GM18498 (cell line): ENCODE measurements at regions not wholly inside any gene's neighbourhood (a gene's known extent, or its start where the extent isn't known, plus 50 kb on each side); places are given as distances from the start of the nearest gene placed in this dataset.

Experiments
- ATAC-seq: cut with Tn5 transposase; IDR thresholded peaks from one replicate; pipeline ENCODE4 v1.9.1; 2021; ENCODE audit warnings: mild to moderate bottlenecking, moderate library complexity; ENCODE audit not compliant: unreplicated experiment

DNA sequence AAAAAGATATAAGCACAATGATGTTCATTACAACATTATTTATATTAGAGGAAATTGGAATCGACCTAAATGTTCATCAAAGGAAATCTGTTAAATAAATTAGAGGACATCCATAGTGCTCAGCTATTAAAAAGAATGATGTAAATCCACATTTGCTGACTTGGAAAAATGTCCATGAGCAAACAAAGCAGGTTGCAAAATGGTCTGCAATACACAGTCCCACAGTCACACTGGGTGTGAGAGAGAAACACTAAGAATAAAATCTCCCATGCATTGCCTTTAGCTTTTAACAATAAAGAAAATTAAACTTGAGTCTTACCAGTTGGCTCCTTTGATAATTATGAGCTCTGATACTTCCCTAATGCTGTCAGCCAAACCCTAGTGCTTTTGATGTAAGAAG is 811.1 kb upstream of the SALL3 start:
- no peak for ATAC-seq

- ATAC-seq, result no peak
Measured at GRCh38 chr18:78169174-78169864, 810.3 kb upstream of the SALL3 start.

- ATAC-seq, result no peak
Measured at GRCh38 chr18:78171954-78172353, 807.7 kb upstream of the SALL3 start.

GRCh38 chr18:78174737-78175136 is 804.9 kb upstream of the SALL3 start:
- ATAC-seq, result no peak

DNA sequence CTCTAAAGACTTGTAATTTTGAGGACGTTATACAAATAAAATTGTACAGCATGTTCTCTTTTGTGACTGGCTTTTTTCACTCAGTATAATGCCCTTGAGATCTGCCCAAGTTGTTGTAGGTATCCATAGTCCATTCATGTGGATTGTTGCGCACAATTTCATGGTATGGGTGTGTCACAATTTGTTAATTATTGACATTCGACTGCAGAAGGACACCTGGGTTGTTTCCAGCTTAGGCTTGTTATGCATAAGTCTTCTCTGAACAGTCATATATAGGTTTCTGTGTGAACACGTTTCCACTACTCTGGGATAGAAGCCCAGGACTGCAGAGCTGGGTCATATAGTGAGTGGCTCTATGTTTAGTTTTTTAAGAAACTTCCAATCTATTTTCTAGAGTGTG is 800.8 kb upstream of the SALL3 start:
- ATAC-seq, result no peak

DNA sequence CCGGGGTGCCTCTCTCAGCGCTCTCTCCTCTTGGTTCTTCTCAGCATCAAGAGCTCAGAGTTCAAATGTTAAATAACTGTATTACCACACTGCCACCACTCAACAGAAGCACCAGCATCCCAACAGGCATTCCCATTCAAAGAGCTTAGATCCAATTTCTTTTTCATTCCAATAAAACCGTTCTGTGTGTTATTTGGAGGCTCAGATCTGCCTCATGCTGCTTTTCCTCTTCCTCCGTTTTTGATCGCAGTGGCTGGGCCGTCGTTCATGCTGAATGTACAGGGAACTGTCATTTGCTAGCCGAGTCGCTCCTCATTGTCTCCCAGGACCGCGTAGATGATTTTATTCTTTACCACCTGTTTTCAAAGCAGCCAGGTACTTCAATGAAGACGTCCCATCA is 798.9 kb upstream of the SALL3 start:
- no peak for ATAC-seq

GRCh38 chr18:78183815-78184214 is 795.8 kb upstream of the SALL3 start:
- ATAC-seq, result no peak

DNA sequence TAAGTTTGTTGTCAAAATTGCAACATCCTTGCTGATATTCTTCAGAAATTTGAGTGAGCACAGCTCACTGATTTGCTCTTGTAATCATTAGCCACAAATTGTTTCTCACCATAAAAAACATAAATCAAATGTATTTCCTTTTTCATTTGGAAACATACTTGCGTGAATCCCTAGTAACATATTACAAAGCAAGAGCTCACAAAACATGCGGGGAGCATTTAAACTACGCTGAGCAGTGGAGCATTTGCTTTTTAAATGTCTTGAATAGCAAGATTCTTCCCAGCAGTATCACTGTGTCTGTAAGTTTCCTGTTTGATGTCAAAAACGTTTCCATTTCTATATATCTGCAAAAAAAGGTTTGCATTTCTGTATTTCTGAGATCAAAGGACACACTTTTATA is 788.3 kb upstream of the SALL3 start:
- no peak for ATAC-seq

GRCh38 chr18:78192054-78192453 is 787.6 kb upstream of the SALL3 start:
- ATAC-seq, result no peak

- no peak for ATAC-seq
Measured at GRCh38 chr18:78196280-78196679, 783.3 kb upstream of the SALL3 start.

DNA sequence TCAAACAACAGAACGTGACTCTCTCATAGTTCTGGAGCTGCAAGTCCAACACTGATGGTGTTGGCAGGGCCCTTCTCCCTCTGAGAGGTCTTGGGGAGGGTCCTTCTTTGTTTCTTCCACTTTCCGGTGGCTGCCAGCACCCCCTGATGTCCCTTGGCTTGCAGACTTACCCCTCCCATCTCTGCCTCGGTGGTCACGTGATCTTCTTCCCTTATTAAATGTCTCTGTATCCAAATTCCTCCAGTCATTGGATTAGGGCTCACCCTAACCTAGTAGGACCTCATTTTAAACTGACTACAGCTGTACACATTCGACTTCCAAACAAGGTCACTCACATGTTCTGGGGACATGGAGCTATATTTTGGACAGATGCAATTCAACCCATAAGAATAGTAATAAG is 780.6 kb upstream of the SALL3 start:
- ATAC-seq, result no peak

GRCh38 chr18:78199611-78200010 is 780.0 kb upstream of the SALL3 start:
- ATAC-seq, result no peak

GRCh38 chr18:78207942-78208341 is 771.7 kb upstream of the SALL3 start:
- no peak for ATAC-seq

GRCh38 chr18:78208461-78208860 is 771.2 kb upstream of the SALL3 start:
- no peak for ATAC-seq

DNA sequence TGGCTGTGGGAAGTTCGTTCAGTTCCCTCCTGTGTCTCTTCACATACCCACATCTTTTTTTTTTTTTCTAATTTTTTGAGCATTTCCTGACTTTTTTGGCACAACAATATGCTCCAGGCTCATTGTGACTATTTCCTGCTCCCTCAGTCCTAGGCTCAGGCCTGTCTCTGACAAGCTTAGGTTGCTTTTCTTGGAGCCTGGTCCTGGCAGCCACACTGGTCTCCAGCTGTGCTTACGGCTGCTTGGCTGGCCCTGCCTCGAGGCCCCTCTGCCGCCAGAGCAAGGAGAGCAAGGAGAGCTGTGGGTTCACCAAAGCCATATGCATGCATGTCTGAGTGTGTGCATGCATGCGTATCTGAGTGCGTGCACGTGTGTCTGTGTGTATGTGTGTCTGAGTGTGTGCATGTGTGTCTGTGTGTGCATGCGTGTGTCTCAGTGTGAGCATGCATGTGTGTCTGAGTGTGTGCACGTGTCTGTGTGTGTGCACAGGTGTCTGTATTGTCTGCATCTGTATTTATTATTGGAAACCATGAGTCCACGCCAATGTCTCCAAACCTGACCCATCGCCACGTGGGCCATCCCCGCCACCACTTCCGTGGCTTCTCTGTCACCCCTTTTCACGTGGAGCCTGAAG is 766.1 kb upstream of the SALL3 start:
- no peak for ATAC-seq

DNA sequence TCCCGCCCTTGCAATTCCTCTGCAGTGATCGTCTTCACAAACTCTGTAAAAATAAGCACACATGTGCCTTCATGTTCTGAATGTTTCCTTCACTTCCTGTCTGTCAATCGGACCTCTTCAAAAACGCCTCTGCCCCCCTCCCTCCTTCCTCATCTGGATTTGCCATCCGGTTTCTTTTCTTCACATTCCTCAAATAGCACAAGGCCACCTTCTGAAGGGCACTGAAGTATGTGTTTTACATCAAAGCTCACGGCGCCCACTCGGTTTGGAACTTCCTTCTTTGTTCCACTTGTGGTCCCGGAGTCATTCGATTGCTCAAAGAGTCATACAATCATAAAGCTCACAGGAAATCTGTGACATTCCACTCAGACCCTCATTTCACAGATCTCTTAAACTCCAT is 758.1 kb upstream of the SALL3 start:
- ATAC-seq, result no peak

GRCh38 chr18:78228974-78229373 is 750.6 kb upstream of the SALL3 start:
- ATAC-seq, result no peak

GRCh38 chr18:78230911-78231310 is 748.7 kb upstream of the SALL3 start:
- no peak for ATAC-seq

- no peak for ATAC-seq
Measured at GRCh38 chr18:78232196-78232595, 747.4 kb upstream of the SALL3 start.

DNA sequence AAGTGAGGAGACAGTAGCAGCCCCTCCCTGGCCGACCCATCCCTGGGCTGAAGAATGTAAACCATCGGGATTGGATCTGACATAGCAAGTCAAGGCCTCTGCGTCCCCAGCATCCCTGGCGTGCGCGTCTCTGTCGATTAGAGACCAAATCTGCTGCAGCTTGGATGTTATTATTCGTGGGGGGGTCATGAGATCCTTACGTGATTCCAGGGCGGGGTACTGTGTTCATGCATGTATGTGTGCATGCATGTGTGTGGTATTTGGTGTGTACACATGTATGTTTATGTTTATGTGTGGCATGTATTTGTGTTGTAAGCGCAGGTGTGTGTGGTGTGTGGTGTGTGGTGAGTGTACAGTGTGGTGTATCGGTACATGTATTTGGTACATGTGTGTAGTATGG is 741.8 kb upstream of the SALL3 start:
- no peak for ATAC-seq

DNA sequence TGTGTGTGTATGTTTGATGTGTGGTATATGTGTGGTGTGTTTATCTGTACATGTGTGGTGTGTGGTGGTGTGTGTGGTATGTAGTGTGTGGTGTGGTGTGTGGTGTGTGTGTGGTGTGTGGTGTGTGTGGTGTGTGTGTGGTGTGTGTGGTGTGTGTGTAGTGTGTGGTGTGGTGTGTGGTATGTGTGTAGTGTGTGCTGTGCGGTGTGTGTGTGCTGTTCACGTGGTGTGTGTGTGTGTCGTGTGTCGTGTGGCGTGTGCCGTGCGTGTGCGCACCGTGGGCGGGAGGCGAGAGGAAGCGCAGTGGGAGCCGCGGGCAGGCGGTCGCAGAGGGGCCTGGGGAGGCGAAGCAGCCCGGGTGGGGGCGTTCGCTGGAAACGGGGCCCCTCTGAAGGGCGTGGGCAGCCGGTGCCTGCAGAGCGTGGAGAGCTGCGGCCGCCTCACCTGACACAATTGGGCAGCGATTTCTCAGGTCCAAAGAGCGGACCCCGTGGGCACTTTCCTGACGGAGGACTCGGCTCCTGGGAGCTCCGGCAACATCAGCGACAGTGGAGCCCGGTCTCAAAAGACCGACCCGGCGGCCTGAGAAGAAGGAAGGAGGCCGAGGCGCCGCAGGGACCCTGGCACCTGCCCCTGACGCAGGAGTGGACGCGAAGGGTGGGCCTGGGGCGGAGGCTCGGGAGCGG is 741.1 kb upstream of the SALL3 start:
- no peak for ATAC-seq

DNA sequence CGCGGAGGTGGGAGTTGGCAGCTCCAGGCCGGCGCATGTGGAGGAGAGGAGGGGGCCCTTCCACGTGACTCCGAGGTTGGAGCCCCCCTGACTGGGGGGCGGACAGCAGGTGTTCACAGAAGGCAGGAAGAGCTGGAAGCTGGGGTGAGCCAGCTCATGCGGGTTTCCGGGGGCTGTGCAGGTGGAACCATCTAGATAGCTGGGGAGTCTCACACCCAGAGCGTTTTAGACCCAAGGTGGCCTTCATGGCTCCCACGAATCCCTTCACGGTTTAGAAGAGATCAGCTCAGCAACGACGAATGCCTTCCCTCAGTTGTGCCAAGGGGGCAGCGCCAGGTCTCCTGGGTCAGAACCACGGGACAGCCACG is 740.5 kb upstream of the SALL3 start:
- no peak for ATAC-seq
